ENCODE measurements at regions not wholly inside any gene's neighbourhood (a gene's known extent, or its start where the extent isn't known, plus 50 kb on each side); places are given as distances from the start of the nearest gene placed in this dataset.
A peak's percentile ranks its signal among the peaks of the same experiment; 100 is the strongest.
"Not testable (repeated sequence)": the region's sequence is repeated elsewhere in the genome, so short reads cannot be mapped to it uniquely, and the experiment has no call there.

- no peaks in the 10 kb centered on the region for H3K9me3 ChIP-seq (ENCODE audit: control insufficient read depth in 1 of 2, low read length in 2 of 2)
- H3K4me1 ChIP-seq (ENCODE audit: control insufficient read depth in 1 of 2, insufficient read depth in 2 of 2, low read length in 2 of 2): peaks cover 0 to 5% of the 10 kb centered on the region in 2 donors
- no peak overlapping the region for H3K4me3 ChIP-seq (ENCODE audit: low read depth in 1 of 2, low read length in 2 of 2)
- H3K27me3 ChIP-seq (ENCODE audit: low read depth, low read length): no peaks in the 10 kb centered on the region
- H3K27ac ChIP-seq (ENCODE audit: low read length): no peak overlapping the region
- H3K36me3 ChIP-seq (ENCODE audit: control insufficient read depth in 1 of 2, insufficient read depth in 2 of 2, low read length in 2 of 2): no peaks in the 10 kb centered on the region
Observed at GRCh38 chr2:203631068-203631757, 75.2 kb upstream of the CD28 start.

GRCh38 chr2:203636588-203637470 is 69.6 kb upstream of the CD28 start:
- no peak overlapping the region for H3K4me3 ChIP-seq (ENCODE audit: low read depth in 1 of 2, low read length in 2 of 2)

GRCh38 chr2:203637471-203638167 is 68.8 kb upstream of the CD28 start:
- peak overlapping the region; percentile 19 for H3K27ac ChIP-seq (ENCODE audit: low read length)

More at GRCh38 chr2:203636588-203637470, 69.6 kb upstream of the CD28 start:
- H3K4me1 ChIP-seq (ENCODE audit: control insufficient read depth in 1 of 2, insufficient read depth in 2 of 2, low read length in 2 of 2): peaks cover 4 to 8% of the 10 kb centered on the region in 2 donors
- no peaks in the 10 kb centered on the region for H3K36me3 ChIP-seq (ENCODE audit: control insufficient read depth in 1 of 2, insufficient read depth in 2 of 2, low read length in 2 of 2)
- no peaks in the 10 kb centered on the region for H3K27me3 ChIP-seq (ENCODE audit: low read depth, low read length)
- no peaks in the 10 kb centered on the region for H3K9me3 ChIP-seq (ENCODE audit: control insufficient read depth in 1 of 2, low read length in 2 of 2)
- H3K27ac ChIP-seq (ENCODE audit: low read length): no peak overlapping the region

DNA sequence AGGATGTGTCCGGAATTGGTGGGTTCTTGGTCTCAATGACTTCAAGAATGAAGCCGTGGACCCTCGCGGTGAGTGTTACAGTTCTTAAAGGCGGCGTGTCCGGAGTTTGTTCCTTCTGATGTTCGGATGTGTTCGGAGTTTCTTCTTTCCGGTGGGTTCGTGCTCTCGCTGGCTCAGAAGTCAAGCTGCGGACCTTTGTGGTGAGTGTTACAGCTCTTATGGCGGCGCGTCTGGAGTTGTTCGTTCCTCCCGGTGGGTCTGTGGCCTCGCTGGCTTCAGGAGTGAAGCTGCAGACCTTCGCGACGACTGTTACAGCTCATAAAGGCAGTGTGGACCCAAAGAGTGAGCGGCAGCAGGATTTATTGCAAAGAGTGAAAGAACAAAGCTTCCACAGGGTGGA is 64.6 kb upstream of the CD28 start:
- not testable (repeated sequence) for H3K36me3 ChIP-seq (ENCODE audit: control insufficient read depth in 1 of 2, insufficient read depth in 2 of 2, low read length in 2 of 2); H3K4me1 ChIP-seq (ENCODE audit: control insufficient read depth in 1 of 2, insufficient read depth in 2 of 2, low read length in 2 of 2); H3K27me3 ChIP-seq (ENCODE audit: low read depth, low read length); H3K27ac ChIP-seq (ENCODE audit: low read length); H3K9me3 ChIP-seq (ENCODE audit: control insufficient read depth in 1 of 2, low read length in 2 of 2); H3K4me3 ChIP-seq (ENCODE audit: low read depth in 1 of 2, low read length in 2 of 2)

More at GRCh38 chr2:203637471-203638167, 68.8 kb upstream of the CD28 start:
- Histone ChIP-seq H3K27me3 (ENCODE audit: low read depth, low read length) (no peaks in the 10 kb centered on the region), H3K4me3 (ENCODE audit: low read depth in 1 of 2, low read length in 2 of 2) (no peak overlapping the region), H3K9me3 (ENCODE audit: control insufficient read depth in 1 of 2, low read length in 2 of 2) (no peaks in the 10 kb centered on the region), H3K36me3 (ENCODE audit: control insufficient read depth in 1 of 2, insufficient read depth in 2 of 2, low read length in 2 of 2) (no peaks in the 10 kb centered on the region), H3K4me1 (ENCODE audit: control insufficient read depth in 1 of 2, insufficient read depth in 2 of 2, low read length in 2 of 2) (peaks cover 4 to 8% of the 10 kb centered on the region in 2 donors)

DNA sequence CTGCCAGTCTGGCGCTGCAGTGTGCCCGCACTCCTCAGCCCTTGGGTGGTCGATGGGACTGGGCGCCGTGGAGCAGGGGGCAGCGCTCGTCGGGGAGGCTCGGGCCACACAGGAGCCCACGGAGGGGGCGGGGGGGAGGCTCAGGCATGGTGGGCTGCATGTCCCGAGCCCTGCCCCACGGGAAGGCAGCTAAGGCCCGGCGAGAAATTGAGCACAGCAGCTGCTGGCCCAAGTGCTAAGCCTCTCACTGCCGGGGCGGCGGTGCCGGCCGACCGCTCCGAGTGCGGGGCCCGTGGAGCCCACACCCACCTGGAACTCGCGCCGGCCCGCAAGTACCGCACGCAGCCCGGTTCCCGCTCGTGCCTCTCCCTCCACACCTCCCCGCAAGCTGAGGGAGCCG is 63.6 kb upstream of the CD28 start:
- H3K27me3 ChIP-seq (ENCODE audit: low read depth, low read length); H3K4me1 ChIP-seq (ENCODE audit: control insufficient read depth in 1 of 2, insufficient read depth in 2 of 2, low read length in 2 of 2); H3K9me3 ChIP-seq (ENCODE audit: control insufficient read depth in 1 of 2, low read length in 2 of 2); H3K4me3 ChIP-seq (ENCODE audit: low read depth in 1 of 2, low read length in 2 of 2); H3K27ac ChIP-seq (ENCODE audit: low read length); H3K36me3 ChIP-seq (ENCODE audit: control insufficient read depth in 1 of 2, insufficient read depth in 2 of 2, low read length in 2 of 2): not testable (repeated sequence)

GRCh38 chr2:203645831-203646230 is 60.6 kb upstream of the CD28 start:
- Histone ChIP-seq H3K4me1 (ENCODE audit: control insufficient read depth in 1 of 2, insufficient read depth in 2 of 2, low read length in 2 of 2) (peaks cover 13 to 14% of the 10 kb centered on the region in 2 donors), H3K9me3 (ENCODE audit: control insufficient read depth in 1 of 2, low read length in 2 of 2) (no peaks in the 10 kb centered on the region), H3K4me3 (ENCODE audit: low read depth in 1 of 2, low read length in 2 of 2) (no peak overlapping the region), H3K36me3 (ENCODE audit: control insufficient read depth in 1 of 2, insufficient read depth in 2 of 2, low read length in 2 of 2) (no peaks in the 10 kb centered on the region), H3K27me3 (ENCODE audit: low read depth, low read length) (no peaks in the 10 kb centered on the region), H3K27ac (ENCODE audit: low read length) (no peak overlapping the region)

DNA sequence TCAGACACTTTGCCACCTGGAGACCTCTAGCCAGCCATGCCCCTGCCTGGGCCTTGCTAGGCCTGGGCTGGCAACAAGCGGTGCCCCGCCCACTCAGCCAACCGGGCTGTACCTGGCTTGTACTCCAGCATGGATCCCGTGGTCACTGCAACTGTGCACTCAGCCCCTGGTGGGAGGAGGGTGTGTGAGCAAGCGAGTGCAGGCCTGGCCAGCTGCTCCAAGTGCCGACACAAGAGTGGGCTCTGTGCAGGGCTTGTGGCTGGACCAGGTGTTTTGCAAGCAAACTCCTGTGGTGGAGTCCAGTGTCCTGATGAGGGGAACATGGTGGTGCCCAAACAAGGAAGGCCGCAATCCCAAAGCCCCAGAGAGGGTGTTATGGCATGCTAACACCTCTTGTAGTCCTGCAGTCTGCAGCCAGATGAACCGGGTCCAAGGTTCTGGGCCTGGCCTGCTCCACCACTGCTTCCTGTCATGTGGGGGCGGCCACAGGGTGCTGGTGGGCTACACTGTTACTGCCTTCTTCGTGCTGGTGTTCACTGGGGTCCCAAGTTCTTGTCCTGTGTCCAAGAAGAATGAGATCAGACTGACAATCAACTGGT is 60.1 kb upstream of the CD28 start:
- H3K36me3 ChIP-seq (ENCODE audit: control insufficient read depth in 1 of 2, insufficient read depth in 2 of 2, low read length in 2 of 2): no peaks in the 10 kb centered on the region
- H3K27ac ChIP-seq (ENCODE audit: low read length): no peak overlapping the region
- no peaks in the 10 kb centered on the region for H3K9me3 ChIP-seq (ENCODE audit: control insufficient read depth in 1 of 2, low read length in 2 of 2)
- no peaks in the 10 kb centered on the region for H3K27me3 ChIP-seq (ENCODE audit: low read depth, low read length)
- H3K4me1 ChIP-seq (ENCODE audit: control insufficient read depth in 1 of 2, insufficient read depth in 2 of 2, low read length in 2 of 2): peaks cover 18 to 20% of the 10 kb centered on the region in 2 donors
- no peak overlapping the region for H3K4me3 ChIP-seq (ENCODE audit: low read depth in 1 of 2, low read length in 2 of 2)

- Histone ChIP-seq H3K4me1 (ENCODE audit: control insufficient read depth in 1 of 2, insufficient read depth in 2 of 2, low read length in 2 of 2) (peaks cover 18 to 24% of the 10 kb centered on the region in 2 donors), H3K36me3 (ENCODE audit: control insufficient read depth in 1 of 2, insufficient read depth in 2 of 2, low read length in 2 of 2) (no peaks in the 10 kb centered on the region), H3K4me3 (ENCODE audit: low read depth in 1 of 2, low read length in 2 of 2) (no peak overlapping the region), H3K27me3 (ENCODE audit: low read depth, low read length) (no peaks in the 10 kb centered on the region), H3K9me3 (ENCODE audit: control insufficient read depth in 1 of 2, low read length in 2 of 2) (no peaks in the 10 kb centered on the region), H3K27ac (ENCODE audit: low read length) (no peak overlapping the region)
Observed at GRCh38 chr2:203646961-203647360, 59.5 kb upstream of the CD28 start.

DNA sequence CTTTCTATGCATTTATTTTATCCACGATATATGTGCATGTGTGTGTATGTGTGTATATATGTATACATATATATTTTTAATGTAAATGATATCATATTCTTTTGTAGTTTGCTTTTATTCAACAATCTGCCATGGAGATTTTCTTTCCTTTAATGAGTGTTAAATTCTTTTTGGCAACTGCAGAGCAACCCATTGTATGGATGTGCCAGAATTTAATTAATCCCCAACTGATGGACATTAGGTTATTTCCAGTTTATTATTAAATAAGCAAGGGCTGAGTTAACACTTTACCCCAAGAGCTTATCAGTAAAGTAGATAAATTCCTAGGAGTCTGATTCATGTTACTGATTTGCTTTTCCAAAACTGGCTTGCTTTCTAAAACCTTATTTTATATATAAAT is 58.9 kb upstream of the CD28 start:
- Histone ChIP-seq H3K4me3 (ENCODE audit: low read depth in 1 of 2, low read length in 2 of 2) (no peak overlapping the region), H3K9me3 (ENCODE audit: control insufficient read depth in 1 of 2, low read length in 2 of 2) (no peaks in the 10 kb centered on the region), H3K4me1 (ENCODE audit: control insufficient read depth in 1 of 2, insufficient read depth in 2 of 2, low read length in 2 of 2) (peaks cover 18 to 24% of the 10 kb centered on the region in 2 donors), H3K27ac (ENCODE audit: low read length) (no peak overlapping the region), H3K27me3 (ENCODE audit: low read depth, low read length) (no peaks in the 10 kb centered on the region), H3K36me3 (ENCODE audit: control insufficient read depth in 1 of 2, insufficient read depth in 2 of 2, low read length in 2 of 2) (no peaks in the 10 kb centered on the region)

DNA sequence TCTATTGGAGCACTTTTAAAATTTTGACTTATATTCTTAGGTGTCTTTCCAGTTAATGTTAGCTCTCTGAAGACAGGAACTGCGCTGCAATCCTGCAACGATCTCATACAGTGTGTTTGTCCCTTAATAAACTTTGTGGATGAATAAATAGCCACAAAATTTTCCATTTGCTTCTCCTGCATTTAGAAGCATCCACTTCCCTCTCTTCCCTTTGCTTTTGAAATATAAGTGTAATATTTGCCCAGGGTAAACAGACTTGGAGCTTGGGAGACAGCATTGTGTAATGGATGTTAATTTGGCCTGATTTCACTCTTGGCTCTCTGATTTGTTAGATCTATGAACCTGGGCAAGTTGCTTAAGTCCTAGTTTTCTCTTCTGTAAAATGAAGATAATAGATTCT is 58.2 kb upstream of the CD28 start:
- no peak overlapping the region for H3K4me3 ChIP-seq (ENCODE audit: low read depth in 1 of 2, low read length in 2 of 2)
- H3K27ac ChIP-seq (ENCODE audit: low read length): no peak overlapping the region
- no peaks in the 10 kb centered on the region for H3K27me3 ChIP-seq (ENCODE audit: low read depth, low read length)
- no peaks in the 10 kb centered on the region for H3K36me3 ChIP-seq (ENCODE audit: control insufficient read depth in 1 of 2, insufficient read depth in 2 of 2, low read length in 2 of 2)
- peaks cover 18 to 24% of the 10 kb centered on the region in 2 donors for H3K4me1 ChIP-seq (ENCODE audit: control insufficient read depth in 1 of 2, insufficient read depth in 2 of 2, low read length in 2 of 2)
- no peaks in the 10 kb centered on the region for H3K9me3 ChIP-seq (ENCODE audit: control insufficient read depth in 1 of 2, low read length in 2 of 2)

Measured in muscle layer of duodenum (tissue), 2 donors.